Activated T-cell treated with anti-CD3 and anti-CD28 coated beads for 4 hours (primary cell): ENCODE measurements at regions not wholly inside any gene's neighbourhood (a gene's known extent, or its start where the extent isn't known, plus 50 kb on each side); places are given as distances from the start of the nearest gene placed in this dataset.
"Not testable (repeated sequence)": the region's sequence is repeated elsewhere in the genome, so short reads cannot be mapped to it uniquely, and the experiment has no call there.

Source experiments
- DNase-seq: peaks from one replicate; pipeline ENCODE4 v3.0.0-alpha.2; 2020

- DNase-seq, result no peak
Measured at GRCh38 chr10:111273235-111273634, 196.4 kb downstream of the ADRA2A start.

- DNase-seq, result no peak
Measured at GRCh38 chr10:111273635-111274034, 196.8 kb downstream of the ADRA2A start.

- DNase-seq, result no peak
Measured at GRCh38 chr10:111275091-111275490, 198.3 kb downstream of the ADRA2A start.

GRCh38 chr10:111277661-111278060 is 200.8 kb downstream of the ADRA2A start:
- no peak for DNase-seq

- DNase-seq, result no peak
Measured at GRCh38 chr10:111278266-111278665, 201.4 kb downstream of the ADRA2A start.

- no peak for DNase-seq
Measured at GRCh38 chr10:111281516-111281915, 204.7 kb downstream of the ADRA2A start.

- DNase-seq, result no peak
Measured at GRCh38 chr10:111289461-111289860, 212.6 kb downstream of the ADRA2A start.

- DNase-seq, result no peak
Measured at GRCh38 chr10:111290649-111291048, 213.8 kb downstream of the ADRA2A start.

GRCh38 chr10:111295788-111296187 is 219.0 kb downstream of the ADRA2A start:
- DNase-seq, result no peak

GRCh38 chr10:111297351-111297848 is 220.6 kb downstream of the ADRA2A start:
- DNase-seq, result no peak

- DNase-seq, result no peak
Measured at GRCh38 chr10:111298031-111298430, 221.2 kb downstream of the ADRA2A start.

- DNase-seq, result no peak
Measured at GRCh38 chr10:111299037-111299436, 222.2 kb downstream of the ADRA2A start.

GRCh38 chr10:111303887-111304286 is 227.1 kb downstream of the ADRA2A start:
- no peak for DNase-seq

GRCh38 chr10:111316722-111317212 is 239.9 kb downstream of the ADRA2A start:
- DNase-seq, result no peak

- no peak for DNase-seq
Measured at GRCh38 chr10:111319866-111320265, 243.0 kb downstream of the ADRA2A start.

- DNase-seq, result no peak
Measured at GRCh38 chr10:111323389-111323966, 246.6 kb downstream of the ADRA2A start.

GRCh38 chr10:111332174-111332573 is 255.3 kb downstream of the ADRA2A start:
- not testable (repeated sequence) for DNase-seq

- no peak for DNase-seq
Measured at GRCh38 chr10:111335826-111336225, 259.0 kb downstream of the ADRA2A start.

- no peak for DNase-seq
Measured at GRCh38 chr10:111338035-111338434, 261.2 kb downstream of the ADRA2A start.

- no peak for DNase-seq
Measured at GRCh38 chr10:111338805-111339204, 262.0 kb downstream of the ADRA2A start.

- no peak for DNase-seq
Measured at GRCh38 chr10:111344804-111345203, 268.0 kb downstream of the ADRA2A start.

GRCh38 chr10:111347386-111348013 is 270.7 kb downstream of the ADRA2A start:
- no peak for DNase-seq

GRCh38 chr10:111348076-111348475 is 271.2 kb downstream of the ADRA2A start:
- DNase-seq, result no peak

- DNase-seq, result no peak
Measured at GRCh38 chr10:111354859-111355258, 278.0 kb downstream of the ADRA2A start.

- no peak for DNase-seq
Measured at GRCh38 chr10:111356571-111356970, 279.7 kb downstream of the ADRA2A start.
